Stomach (tissue), 4 donors: ENCODE measurements at regions not wholly inside any gene's neighbourhood (a gene's known extent, or its start where the extent isn't known, plus 50 kb on each side); places are given as distances from the start of the nearest gene placed in this dataset.

Experiments used
- EP300 ChIP-seq: sonication (generic); formaldehyde crosslinking; IDR thresholded peaks from one replicate; pipeline ENCODE4 v1.6.1; 2017; ENCODE audit warnings: antibody characterized with exemption
- POLR2A ChIP-seq, 4 donors: fragments of 450-650 bp; IDR thresholded peaks; one replicate each; pipeline ENCODE4 v1.6.1; 2016; ENCODE audit warnings: antibody characterized with exemption in 4 of 4, control low read depth in 2 of 4, mild to moderate bottlenecking in 1 of 4, moderate library complexity in 1 of 4
- TF ChIP-seq, protein P1 (sequence below), 7 experiments: fragments of 450-650 bp in 4 of 7; fragments of 200-600 bp in 3 of 7; sonication (generic) in 3 of 7; IDR thresholded peaks; one replicate each; pipeline ENCODE4 v1.5.1; 2016 to 2019; ENCODE audit warnings: antibody characterized with exemption in 7 of 7, control low read depth in 2 of 7, mild to moderate bottlenecking in 1 of 7

DNA sequence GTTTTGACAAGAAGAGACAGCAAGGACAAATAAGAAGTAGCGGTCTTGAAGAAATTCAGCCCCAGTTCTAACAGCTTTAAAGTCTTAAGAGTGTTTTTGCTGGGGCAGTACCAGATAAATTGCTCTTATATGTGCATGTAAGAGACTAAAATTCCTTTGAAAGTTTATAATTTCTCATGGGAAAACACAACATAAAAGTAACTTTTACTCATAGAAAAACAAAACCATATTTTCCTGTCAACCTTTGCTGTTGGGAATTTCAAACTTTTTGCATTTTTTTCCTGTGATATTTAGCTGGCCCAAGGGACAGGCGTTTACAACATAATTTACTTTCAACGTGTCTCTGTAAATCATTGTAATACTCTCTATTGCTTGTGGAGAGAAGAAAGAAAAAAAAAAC is 767.8 kb upstream of the ZEB2 start:
- TF ChIP-seq, protein P1, sequence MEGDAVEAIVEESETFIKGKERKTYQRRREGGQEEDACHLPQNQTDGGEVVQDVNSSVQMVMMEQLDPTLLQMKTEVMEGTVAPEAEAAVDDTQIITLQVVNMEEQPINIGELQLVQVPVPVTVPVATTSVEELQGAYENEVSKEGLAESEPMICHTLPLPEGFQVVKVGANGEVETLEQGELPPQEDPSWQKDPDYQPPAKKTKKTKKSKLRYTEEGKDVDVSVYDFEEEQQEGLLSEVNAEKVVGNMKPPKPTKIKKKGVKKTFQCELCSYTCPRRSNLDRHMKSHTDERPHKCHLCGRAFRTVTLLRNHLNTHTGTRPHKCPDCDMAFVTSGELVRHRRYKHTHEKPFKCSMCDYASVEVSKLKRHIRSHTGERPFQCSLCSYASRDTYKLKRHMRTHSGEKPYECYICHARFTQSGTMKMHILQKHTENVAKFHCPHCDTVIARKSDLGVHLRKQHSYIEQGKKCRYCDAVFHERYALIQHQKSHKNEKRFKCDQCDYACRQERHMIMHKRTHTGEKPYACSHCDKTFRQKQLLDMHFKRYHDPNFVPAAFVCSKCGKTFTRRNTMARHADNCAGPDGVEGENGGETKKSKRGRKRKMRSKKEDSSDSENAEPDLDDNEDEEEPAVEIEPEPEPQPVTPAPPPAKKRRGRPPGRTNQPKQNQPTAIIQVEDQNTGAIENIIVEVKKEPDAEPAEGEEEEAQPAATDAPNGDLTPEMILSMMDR (IDR thresholded peaks at IDR 0.05) = no peak
- no peak for TF ChIP-seq EP300
- TF ChIP-seq POLR2A (IDR thresholded peaks at IDR 0.05) = no peak
